Erythroblast (primary cell): ENCODE measurements at regions not wholly inside any gene's neighbourhood (a gene's known extent, or its start where the extent isn't known, plus 50 kb on each side); places are given as distances from the start of the nearest gene placed in this dataset.

Experiments
- GATA1 ChIP-seq: IDR thresholded peaks from 2 replicates; pipeline ENCODE4 v1.6.1; 2011; ENCODE audit warnings: low read depth, mild to moderate bottlenecking, control low read depth, low read length, moderate library complexity
- POLR2A ChIP-seq: IDR thresholded peaks from 2 replicates; pipeline ENCODE4 v1.6.1; 2011; ENCODE audit warnings: mild to moderate bottlenecking, low read length

DNA sequence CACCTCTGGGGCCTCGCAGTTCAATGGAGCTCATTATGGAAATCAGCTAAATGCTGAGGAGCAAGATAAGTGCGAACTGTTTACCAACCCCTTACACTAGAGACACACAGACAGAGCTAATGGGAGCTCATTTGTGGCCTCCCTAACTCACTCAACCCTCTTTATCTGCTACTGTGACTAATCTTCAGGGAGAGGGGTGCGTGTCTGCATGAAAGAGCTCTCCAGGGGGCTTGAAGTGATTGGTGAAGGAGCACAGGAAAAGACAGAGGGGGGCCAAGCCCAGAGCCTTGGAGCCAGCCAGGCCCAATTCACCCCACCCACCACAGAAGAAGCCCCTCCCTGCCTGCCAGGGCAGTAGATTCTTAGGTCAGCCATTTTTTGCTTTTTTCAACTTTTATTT lies 466.8 kb upstream of the BRINP1 start:
- TF ChIP-seq POLR2A (no peak), GATA1 (no peak)
